Hematopoietic multipotent progenitor cell treated with erythropoietin and hydrocortisone succinate and interleukin-3 and kit ligand, for 6 days (in vitro differentiated cells): ENCODE measurements at regions not wholly inside any gene's neighbourhood (a gene's known extent, or its start where the extent isn't known, plus 50 kb on each side); places are given as distances from the start of the nearest gene placed in this dataset.

Experiments used
- DNase-seq: peaks from one replicate; pipeline ENCODE4 v3.0.0-alpha.2; 2015

GRCh38 chr9:79170643-79171042 is 401.1 kb upstream of the TLE4 start:
- no peak for DNase-seq

DNA sequence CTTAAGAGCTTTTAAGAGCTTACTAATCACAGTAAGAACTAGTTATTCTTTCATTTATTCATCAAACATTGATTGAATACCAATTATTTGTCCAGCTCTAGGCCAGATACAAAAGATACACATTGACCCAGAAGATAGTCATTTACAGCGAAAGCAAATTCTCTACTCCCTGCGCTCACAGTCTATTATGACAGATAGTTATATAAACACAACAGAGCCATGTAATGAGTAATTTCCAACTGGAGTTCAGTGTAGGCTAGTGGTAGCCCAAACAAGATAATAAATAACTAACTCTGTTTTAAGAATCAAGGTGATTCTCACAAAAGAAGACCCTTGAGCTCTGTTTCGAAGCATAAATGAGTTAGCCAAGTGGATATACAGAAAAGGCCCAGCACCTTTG is 397.8 kb upstream of the TLE4 start:
- no peak for DNase-seq

GRCh38 chr9:79176014-79176697 is 395.6 kb upstream of the TLE4 start:
- DNase-seq, result no peak

DNA sequence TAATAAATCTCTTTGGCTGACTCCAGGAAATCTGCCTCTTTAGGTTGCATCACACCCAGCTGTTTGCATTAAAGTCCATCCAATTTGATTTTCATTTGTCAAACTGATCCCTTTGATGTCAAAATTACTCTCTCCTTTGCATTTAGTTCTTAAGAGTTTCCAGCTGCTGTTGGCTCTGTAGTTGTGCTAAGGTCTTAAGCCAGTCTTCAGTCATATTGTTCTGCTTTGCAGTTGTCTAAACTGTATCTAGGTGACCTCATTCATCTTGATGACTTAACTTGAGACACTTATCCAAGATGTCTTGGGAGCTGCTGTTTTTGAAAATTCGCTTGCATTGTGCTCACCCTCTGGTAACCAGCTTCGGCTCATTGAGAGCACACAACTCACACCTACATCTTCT is 386.9 kb upstream of the TLE4 start:
- no peak for DNase-seq

GRCh38 chr9:79185866-79186265 is 385.9 kb upstream of the TLE4 start:
- no peak for DNase-seq

- no peak for DNase-seq
These were observed 382.2 kb upstream of the TLE4 start for GRCh38 chr9:79189511-79189924.

GRCh38 chr9:79193001-79193400 is 378.8 kb upstream of the TLE4 start:
- DNase-seq, result no peak

GRCh38 chr9:79193501-79194223 is 378.1 kb upstream of the TLE4 start:
- DNase-seq, result no peak

DNA sequence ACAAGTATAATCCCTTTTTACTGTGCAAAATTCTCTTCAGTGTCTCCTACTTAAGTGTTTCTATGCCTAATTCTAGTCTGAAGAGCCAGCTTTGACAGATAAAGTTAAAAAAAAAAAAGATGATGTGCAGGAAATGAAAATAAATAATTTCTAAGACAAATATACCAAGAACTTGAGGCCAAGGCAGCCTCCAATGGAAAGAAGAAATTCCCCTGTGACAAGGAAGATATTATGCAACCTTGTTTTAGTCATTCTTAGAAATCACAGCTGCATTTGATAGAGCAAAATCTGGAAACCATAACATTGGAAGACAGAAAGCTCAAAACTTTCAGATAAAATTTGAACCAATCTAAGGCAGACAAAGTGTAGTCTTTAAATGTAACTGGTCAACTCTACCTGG is 375.9 kb upstream of the TLE4 start:
- DNase-seq, result no peak

GRCh38 chr9:79196606-79197005 is 375.2 kb upstream of the TLE4 start:
- no peak for DNase-seq

DNA sequence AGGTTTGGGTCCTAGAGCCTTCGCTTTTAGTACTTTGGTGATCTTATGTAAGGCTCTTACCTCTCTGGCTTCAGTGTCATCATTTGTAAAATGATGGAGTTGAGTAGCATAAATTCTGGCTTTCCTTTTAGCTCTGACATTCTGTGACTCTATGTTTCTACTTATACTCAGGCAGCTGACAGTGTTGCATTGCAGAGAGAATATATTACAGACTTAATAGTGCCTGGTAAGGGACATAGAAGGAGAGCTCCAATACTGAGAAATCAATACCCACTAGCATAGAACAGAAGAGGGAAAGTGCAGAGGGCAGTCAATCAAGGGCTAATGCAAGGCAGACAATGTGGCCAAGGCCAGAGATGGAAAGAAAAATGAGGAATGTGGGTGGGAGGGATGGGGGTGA is 371.4 kb upstream of the TLE4 start:
- no peak for DNase-seq

GRCh38 chr9:79201636-79202035 is 370.1 kb upstream of the TLE4 start:
- DNase-seq, result no peak

DNA sequence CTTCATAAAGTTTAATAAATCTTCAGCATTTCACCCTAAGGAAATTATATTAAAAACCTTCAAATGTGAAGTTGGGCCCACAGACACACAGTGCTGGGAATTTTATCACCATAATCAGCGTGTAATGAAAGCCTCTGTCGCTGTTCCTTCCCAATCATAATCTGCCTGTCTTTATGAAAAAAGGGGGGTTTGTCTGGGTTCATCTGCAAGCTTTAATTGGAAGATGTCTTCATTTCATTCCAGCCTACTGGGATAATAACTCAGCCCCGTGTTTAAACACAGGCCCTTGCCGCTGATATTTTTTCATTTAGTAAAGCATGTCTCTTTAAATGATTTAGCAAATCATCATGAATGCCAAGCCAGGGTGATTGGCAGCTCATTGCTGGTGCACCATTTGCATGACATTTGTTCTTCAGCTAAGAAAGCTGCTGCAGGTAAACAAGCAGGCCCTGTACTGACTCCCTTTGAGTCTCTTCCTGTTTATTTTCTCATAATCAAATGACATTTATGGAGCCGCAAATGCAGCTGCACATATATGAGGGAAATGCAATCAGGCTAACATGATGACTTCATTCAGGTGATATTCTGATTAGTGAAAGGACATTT is 362.9 kb upstream of the TLE4 start:
- no peak for DNase-seq

- no peak for DNase-seq
These were observed 361.1 kb upstream of the TLE4 start for GRCh38 chr9:79210541-79211243.

DNA sequence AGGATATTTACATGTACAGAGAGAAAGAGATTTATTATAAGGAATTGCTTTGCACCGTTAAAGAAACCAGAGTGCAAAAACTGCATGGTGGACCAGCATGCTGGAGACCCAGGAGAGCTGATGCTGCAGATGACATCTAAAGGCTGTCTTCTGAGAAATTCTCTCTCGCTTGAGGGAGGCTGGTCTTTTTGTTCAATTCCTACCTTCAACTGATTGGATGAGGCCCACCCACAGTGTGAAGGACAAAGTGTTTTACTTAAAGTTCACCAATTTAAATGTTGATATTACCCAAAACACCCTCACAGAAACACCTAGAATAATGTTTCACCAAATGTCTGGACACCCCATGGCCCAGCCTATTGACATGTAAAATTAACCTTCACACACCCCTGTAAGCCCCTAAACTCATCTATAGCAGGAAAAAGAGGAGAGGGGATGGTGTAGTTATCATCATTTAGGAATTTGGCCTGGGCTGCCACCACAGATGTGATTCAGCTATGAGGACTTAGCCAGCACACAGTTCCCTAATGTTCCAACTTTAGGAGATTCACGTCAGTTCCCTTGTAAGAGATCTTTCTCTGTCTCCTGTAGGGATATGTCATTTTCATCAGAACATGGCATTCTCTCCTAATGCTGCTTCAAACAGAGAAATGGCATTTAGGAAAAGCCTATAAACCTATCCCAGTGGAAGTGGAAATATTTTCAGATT is 358.2 kb upstream of the TLE4 start:
- no peak for DNase-seq

DNA sequence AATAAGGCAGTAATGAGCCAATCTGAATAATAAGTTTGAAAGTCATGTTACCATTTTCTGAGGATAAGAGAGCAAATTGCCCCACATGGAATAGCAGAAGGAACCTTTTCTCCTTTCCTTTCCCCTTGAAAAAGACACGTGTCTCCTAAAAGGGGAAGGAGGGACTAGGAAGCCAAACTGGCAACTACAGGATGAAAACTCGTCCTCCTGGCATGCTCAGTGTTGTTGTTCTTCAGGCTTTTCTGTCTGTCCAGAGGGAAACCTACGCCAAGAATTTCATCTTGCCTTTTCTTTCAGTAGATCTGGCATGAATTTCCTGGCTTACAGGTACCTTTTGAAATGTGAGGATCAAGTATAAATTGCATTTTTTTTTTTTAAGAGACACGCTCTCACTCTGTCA is 355.9 kb upstream of the TLE4 start:
- DNase-seq, result no peak

DNA sequence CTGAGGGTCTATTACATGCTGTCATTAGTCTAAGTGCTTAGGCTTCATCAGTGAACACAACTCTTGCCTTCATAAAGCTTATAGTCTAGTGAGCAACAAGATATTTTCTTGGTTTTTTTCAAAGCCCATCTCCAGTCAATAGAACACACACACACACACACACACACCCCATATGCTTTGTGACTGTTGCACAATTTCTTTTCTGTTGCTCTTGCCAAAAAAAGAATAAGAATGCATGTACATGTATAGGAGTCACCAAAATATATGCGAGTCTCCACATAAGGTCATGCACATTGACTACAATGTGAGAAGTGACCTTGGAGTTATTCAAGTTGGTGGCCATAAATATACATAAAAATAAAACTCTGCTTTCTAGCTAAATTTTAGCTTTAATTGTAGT is 351.5 kb upstream of the TLE4 start:
- no peak for DNase-seq

DNA sequence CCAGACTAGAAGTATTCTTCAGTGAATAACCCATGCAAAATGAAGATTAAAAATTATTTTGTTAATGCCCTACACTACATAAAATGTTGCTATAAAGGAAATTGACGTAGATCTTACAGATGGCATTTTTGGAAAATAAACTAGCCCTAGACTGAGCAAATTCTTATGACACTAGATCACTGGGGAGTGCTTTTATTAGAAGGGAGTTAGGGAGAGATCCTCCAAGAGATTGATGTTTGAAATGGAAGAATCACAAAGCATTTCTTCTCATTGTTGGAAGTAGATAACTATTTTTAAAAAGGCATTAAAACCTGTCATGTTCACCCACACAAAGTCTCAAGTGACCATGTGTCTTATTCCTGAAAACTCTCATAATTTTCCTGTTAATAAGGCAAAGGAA is 351.1 kb upstream of the TLE4 start:
- no peak for DNase-seq

DNA sequence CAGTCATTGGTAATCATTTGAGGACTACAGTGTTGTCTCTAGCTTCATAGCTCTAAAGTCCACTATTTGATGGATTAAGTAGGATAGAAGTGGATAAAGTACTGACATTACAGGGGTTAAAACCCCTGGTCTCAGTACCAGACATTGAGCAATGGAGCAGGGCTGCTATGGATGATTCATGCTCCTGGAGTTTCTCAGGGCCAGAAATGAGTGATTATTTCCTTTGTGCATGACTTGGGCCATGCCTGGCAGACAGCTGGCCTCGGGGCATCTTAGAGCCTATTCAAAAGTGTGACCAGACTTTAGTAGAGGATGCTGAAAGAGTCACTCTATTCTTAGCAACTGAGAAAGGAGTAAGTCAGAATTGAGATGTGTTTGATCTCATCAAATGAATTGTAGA is 350.7 kb upstream of the TLE4 start:
- no peak for DNase-seq

GRCh38 chr9:79222483-79222882 is 349.3 kb upstream of the TLE4 start:
- no peak for DNase-seq

DNA sequence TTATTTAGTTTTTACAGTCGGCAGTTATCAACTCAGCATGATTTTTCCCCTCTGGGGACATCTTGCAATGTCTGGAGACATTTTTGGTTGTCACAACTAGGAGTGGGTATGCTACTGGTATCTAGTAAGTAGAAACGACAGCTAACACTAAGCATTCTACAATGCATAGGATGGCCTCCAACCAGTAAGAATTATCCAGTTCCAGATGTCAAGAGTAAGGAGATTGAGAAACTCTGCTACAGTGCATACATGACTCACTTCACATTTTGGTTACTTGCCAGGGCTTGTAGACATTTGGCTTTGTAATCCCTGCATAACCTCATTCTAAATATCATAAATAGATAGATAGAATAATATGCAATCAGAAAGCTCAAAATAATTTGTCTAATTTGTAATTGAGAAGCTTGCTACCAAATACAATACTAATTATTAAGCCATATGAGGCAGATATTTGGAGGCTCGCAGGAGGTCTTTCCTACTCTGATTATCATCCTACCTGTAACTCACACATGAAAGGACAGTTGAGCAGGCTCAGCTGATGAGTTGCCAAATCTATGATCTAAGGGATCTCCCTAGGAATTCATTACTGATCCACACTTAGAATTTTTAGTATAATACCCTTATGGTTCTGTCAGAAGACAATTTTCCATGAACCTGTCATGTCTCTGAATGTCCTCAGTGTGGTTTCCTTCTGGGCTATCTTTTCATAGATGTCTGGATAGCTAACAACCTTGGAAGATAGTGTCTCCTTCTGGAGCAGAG is 346.9 kb upstream of the TLE4 start:
- DNase-seq, result no peak

- peak; percentile 29 for DNase-seq
These were observed 338.2 kb upstream of the TLE4 start for GRCh38 chr9:79233542-79233941.
